Endodermal cell (in vitro differentiated cells): ENCODE measurements at regions not wholly inside any gene's neighbourhood (a gene's known extent, or its start where the extent isn't known, plus 50 kb on each side); places are given as distances from the start of the nearest gene placed in this dataset.

Experiments used
- DNase-seq: peaks from one replicate; pipeline ENCODE4 v3.0.0-alpha.2; 2017
- H3K27ac ChIP-seq: 2 replicates; pipeline ENCODE4 v1.5.1; 2013; ENCODE audit warnings: mild to moderate bottlenecking, low read depth, low read length, moderate library complexity
- H3K27me3 ChIP-seq: 2 replicates; pipeline ENCODE4 v1.6.1; 2013; ENCODE audit warnings: mild to moderate bottlenecking, low read length, moderate library complexity; ENCODE audit not compliant: insufficient read depth, control insufficient read depth, poor library complexity, severe bottlenecking
- H3K36me3 ChIP-seq: 2 replicates; pipeline ENCODE4 v1.7.0; 2013; ENCODE audit warnings: mild to moderate bottlenecking, low read length, moderate library complexity; ENCODE audit not compliant: control insufficient read depth, insufficient read depth
- H3K4me1 ChIP-seq: one replicate; pipeline ENCODE4 v1.7.0; 2013; ENCODE audit warnings: low read length; ENCODE audit not compliant: control insufficient read depth, insufficient read depth
- H3K4me3 ChIP-seq: 2 replicates; pipeline ENCODE4 v1.5.1; 2013; ENCODE audit warnings: mild to moderate bottlenecking, low read length, moderate library complexity
- H3K9ac ChIP-seq: 2 replicates; pipeline ENCODE4 v1.6.1; 2013; ENCODE audit warnings: mild to moderate bottlenecking, low read length, moderate library complexity; ENCODE audit not compliant: poor library complexity, severe bottlenecking; ENCODE audit errors: extremely low read depth
- H3K9me3 ChIP-seq: 2 replicates; pipeline ENCODE4 v1.6.1; 2013; ENCODE audit warnings: mild to moderate bottlenecking, low read length, moderate library complexity; ENCODE audit not compliant: control insufficient read depth
- H3K27ac Mint-ChIP-seq: 2 replicates; pipeline ENCODE4 v1.8.0; 2020; ENCODE audit warnings: mixed read lengths
- H3K27me3 Mint-ChIP-seq: 2 replicates; pipeline ENCODE4 v1.8.0; 2021; ENCODE audit warnings: mild to moderate bottlenecking, mixed read lengths; ENCODE audit not compliant: insufficient read depth
- H3K36me3 Mint-ChIP-seq: 2 replicates; pipeline ENCODE4 v1.8.0; 2020; ENCODE audit warnings: low read depth, mixed read lengths
- H3K4me1 Mint-ChIP-seq: 2 replicates; pipeline ENCODE4 v1.8.0; 2020; ENCODE audit warnings: mixed read lengths
- H3K4me3 Mint-ChIP-seq: 2 replicates; pipeline ENCODE4 v1.8.0; 2020; ENCODE audit warnings: mild to moderate bottlenecking, moderate library complexity, mixed read lengths
- H3K9me3 Mint-ChIP-seq: 2 replicates; pipeline ENCODE4 v1.8.0; 2020; ENCODE audit warnings: mild to moderate bottlenecking, mixed read lengths
- CTCF ChIP-seq: fragments of 200-600 bp; sonication (generic); conservative IDR thresholded peaks from 2 replicates; pipeline ENCODE4 v1.5.0; 2021; ENCODE audit warnings: antibody characterized with exemption, mild to moderate bottlenecking
- WGBS, 2 experiments: methylation state at CpG; one replicate each; pipeline versions ENCODE4 v1.1.5 to v1.1.7; 2013; ENCODE audit warnings: missing lambda C conversion rate in 2 of 2, mixed read lengths in 1 of 2; ENCODE audit not compliant: insufficient coverage in 1 of 2, insufficient read length in 1 of 2; 5-methylcytosine and 5-hydroxymethylcytosine counted together

GRCh38 chr4:129328162-129328561 lies 232.2 kb downstream of the C4orf33 start:
- H3K4me1 Mint-ChIP-seq, result peaks cover 10% of the 10 kb centered on the region
- Histone ChIP-seq H3K4me1 (no peaks in the 10 kb centered on the region), H3K36me3 (no peaks in the 10 kb centered on the region), H3K4me3 (no peak overlapping the region), H3K9ac (no peak overlapping the region), H3K9me3 (peaks cover 5% of the 10 kb centered on the region), H3K27me3 (no peaks in the 10 kb centered on the region), H3K27ac (no peak overlapping the region)
- 86 to 88% methylated on average over 3 of the region's 3 CpGs for WGBS, 2 experiments
- H3K4me3 Mint-ChIP-seq, result no peak overlapping the region
- no peaks in the 10 kb centered on the region for H3K36me3 Mint-ChIP-seq
- no peak for TF ChIP-seq CTCF
- no peak overlapping the region for H3K27ac Mint-ChIP-seq
- peaks cover 2% of the 10 kb centered on the region for H3K9me3 Mint-ChIP-seq
- H3K27me3 Mint-ChIP-seq, result no peaks in the 10 kb centered on the region
- no peak for DNase-seq

GRCh38 chr4:129334136-129334535 lies 238.2 kb downstream of the C4orf33 start:
- Mint-ChIP-seq H3K4me1 (peaks cover 5% of the 10 kb centered on the region), H3K9me3 (no peaks in the 10 kb centered on the region), H3K4me3 (no peak overlapping the region), H3K36me3 (no peaks in the 10 kb centered on the region), H3K27me3 (no peaks in the 10 kb centered on the region), H3K27ac (no peak overlapping the region)
- no peak for TF ChIP-seq CTCF
- Histone ChIP-seq H3K4me1 (no peaks in the 10 kb centered on the region), H3K4me3 (no peak overlapping the region), H3K36me3 (no peaks in the 10 kb centered on the region), H3K9ac (no peak overlapping the region), H3K27ac (no peak overlapping the region), H3K27me3 (no peaks in the 10 kb centered on the region), H3K9me3 (peaks cover 5% of the 10 kb centered on the region)
- DNase-seq, result no peak

GRCh38 chr4:129335276-129335675 lies 239.3 kb downstream of the C4orf33 start:
- 95 to 97% methylated on average over 6 to 7 of the region's 7 CpGs for WGBS, 2 experiments
- H3K27ac ChIP-seq, result no peak overlapping the region
- H3K9me3 Mint-ChIP-seq, result peaks cover 3% of the 10 kb centered on the region
- H3K27me3 Mint-ChIP-seq, result no peaks in the 10 kb centered on the region
- no peak overlapping the region for H3K27ac Mint-ChIP-seq
- no peak for DNase-seq
- H3K36me3 ChIP-seq, result no peaks in the 10 kb centered on the region
- no peaks in the 10 kb centered on the region for H3K36me3 Mint-ChIP-seq
- no peaks in the 10 kb centered on the region for H3K4me1 ChIP-seq
- H3K4me3 Mint-ChIP-seq, result no peak overlapping the region
- no peak overlapping the region for H3K9ac ChIP-seq
- H3K4me1 Mint-ChIP-seq, result peaks cover 5% of the 10 kb centered on the region
- H3K9me3 ChIP-seq, result no peaks in the 10 kb centered on the region
- H3K27me3 ChIP-seq, result no peaks in the 10 kb centered on the region
- no peak overlapping the region for H3K4me3 ChIP-seq
- no peak for TF ChIP-seq CTCF
